HCT116 (cell line): ENCODE measurements at regions not wholly inside any gene's neighbourhood (a gene's known extent, or its start where the extent isn't known, plus 50 kb on each side); places are given as distances from the start of the nearest gene placed in this dataset.

Source experiments
- ATAC-seq: fragments of 200-7000 bp; cut with Tn5 transposase; 2 replicates; pipeline ENCODE4 v1.9.1; 2020; ENCODE audit warnings: mild to moderate bottlenecking, moderate library complexity
- BruUV-seq: library from RNA; stranded (reverse); fragments of 400-500 nt; replicated peaks from 2 replicates; lab custom pipeline; 2021; lab: Mats Ljungman, UMichigan
- CTCF ChIA-PET: fragments of 300-600 bp; sonication (Branson Sonifier 250); formaldehyde crosslinking; loops from one replicate; lab custom pipeline; 2021; ENCODE audit warnings: antibody characterized with exemption; lab: Charles Lee
- POLR2A ChIA-PET: fragments of 300-600, 350-600 bp; sonication (Branson Sonifier 250); formaldehyde crosslinking; loops from one replicate; lab custom pipeline; 2021; ENCODE audit warnings: antibody characterized with exemption; lab: Charles Lee
- RAD21 ChIA-PET, 2 experiments: fragments of 300-600 bp; sonication (Branson Sonifier 250); formaldehyde crosslinking; loops; one replicate each; lab custom pipeline; 2023; ENCODE audit warnings: low total read pairs in 2 of 2; ENCODE audit not compliant: uncharacterized antibody in 2 of 2, unreplicated experiment in 2 of 2, low non-redundant PET in 1 of 2; lab: Charles Lee
- DNase-seq: peaks from one replicate; pipeline ENCODE4 v3.0.0-alpha.2; 2010; ENCODE audit warnings: low read depth, low spot score
- H2AFZ ChIP-seq: fragments of 200-600 bp; shearing (Covaris generic), sonication (generic); 2 replicates; pipeline ENCODE4 v1.6.1; 2017; ENCODE audit warnings: low read depth, mixed run types, mixed read lengths, antibody characterized with exemption, low read length; ENCODE audit not compliant: poor library complexity, severe bottlenecking
- H3K27ac ChIP-seq: 2 replicates; pipeline ENCODE4 v1.5.1; 2012; ENCODE audit warnings: low read depth, low read length
- H3K27me3 ChIP-seq: fragments of 200-600 bp; sonication (generic); 2 replicates; pipeline ENCODE4 v1.6.1; 2016; ENCODE audit warnings: mixed run types, low read length, mixed read lengths; ENCODE audit not compliant: insufficient read depth
- H3K36me3 ChIP-seq, 2 experiments: fragments of 200-500 bp in 1 of 2; fragments of 200-600 bp in 1 of 2; sonication (Bioruptor generic) in 1 of 2; sonication (generic) in 1 of 2; 2 replicates each; pipeline versions ENCODE4 v1.5.1 to v1.6.1; 2014 to 2016; ENCODE audit warnings: low read length in 2 of 2, inconsistent platforms in 1 of 2, mixed read lengths in 1 of 2, mixed run types in 1 of 2; ENCODE audit not compliant: insufficient read depth in 2 of 2, control insufficient read depth in 1 of 2
- H3K4me1 ChIP-seq, 2 experiments: fragments of 200-600 bp in 1 of 2; sonication (generic) in 1 of 2; 2 replicates each; pipeline versions ENCODE4 v1.5.1 to v1.6.1; 2012 to 2017; ENCODE audit warnings: low read length in 2 of 2, inconsistent platforms in 1 of 2, mild to moderate bottlenecking in 1 of 2, mixed read lengths in 1 of 2, mixed run types in 1 of 2, moderate library complexity in 1 of 2; ENCODE audit not compliant: insufficient read depth in 2 of 2, control insufficient read depth in 1 of 2
- H3K4me2 ChIP-seq: fragments of 200-600 bp; sonication (generic); 2 replicates; pipeline ENCODE4 v1.6.1; 2017; ENCODE audit warnings: mixed run types, low read length, mixed read lengths
- H3K4me3 ChIP-seq, 2 experiments: fragments of 200-600 bp in 1 of 2; sonication (generic) in 1 of 2; replicated peaks in 1 of 2; 2 replicates each; pipeline ENCODE4 v1.5.1; 2011 to 2016; ENCODE audit warnings: low read length in 2 of 2, control low read depth in 1 of 2, low read depth in 1 of 2, mild to moderate bottlenecking in 1 of 2, mixed read lengths in 1 of 2, mixed run types in 1 of 2
- H3K79me2 ChIP-seq: fragments of 200-600 bp; sonication (generic); 2 replicates; pipeline ENCODE4 v1.6.1; 2017; ENCODE audit warnings: mild to moderate bottlenecking, mixed run types, low read length, moderate library complexity, mixed read lengths; ENCODE audit not compliant: insufficient read depth
- H3K9ac ChIP-seq: fragments of 200-600 bp; sonication (generic); 2 replicates; pipeline ENCODE4 v1.6.1; 2016; ENCODE audit warnings: low read length, mixed read lengths
- H3K9me2 ChIP-seq: fragments of 200-600 bp; sonication (generic), shearing (Covaris generic); 2 replicates; pipeline ENCODE4 v1.6.1; 2017; ENCODE audit warnings: mixed run types, mild to moderate bottlenecking, moderate library complexity; ENCODE audit not compliant: insufficient read depth
- H3K9me3 ChIP-seq, 2 experiments: fragments of 200-500 bp in 1 of 2; fragments of 200-600 bp in 1 of 2; sonication (Bioruptor generic) in 1 of 2; sonication (generic) in 1 of 2; 2 replicates each; pipeline ENCODE4 v1.6.1; 2014 to 2017; ENCODE audit warnings: low read length in 2 of 2, mixed read lengths in 2 of 2, inconsistent platforms in 1 of 2, low read depth in 1 of 2, mild to moderate bottlenecking in 1 of 2, mixed run types in 1 of 2, moderate library complexity in 1 of 2; ENCODE audit not compliant: control insufficient read depth in 1 of 2, insufficient read depth in 1 of 2
- H4K20me1 ChIP-seq: fragments of 200-600 bp; sonication (generic), shearing (Covaris generic); 2 replicates; pipeline ENCODE4 v1.6.1; 2017; ENCODE audit warnings: mixed run types, mild to moderate bottlenecking, moderate library complexity; ENCODE audit not compliant: insufficient read depth
- ATF3 ChIP-seq: IDR thresholded peaks from 2 replicates; pipeline ENCODE4 v1.6.1; 2012
- CBX3 ChIP-seq: IDR thresholded peaks from 2 replicates; pipeline ENCODE4 v1.6.1; 2012; ENCODE audit warnings: low read depth
- CEBPB ChIP-seq: IDR thresholded peaks from 2 replicates; pipeline ENCODE4 v1.6.1; 2012; ENCODE audit warnings: low read depth
- CTCF ChIP-seq, 3 experiments: fragments of 200-600 bp in 1 of 3; sonication (generic) in 1 of 3; IDR thresholded peaks in 2 of 3; conservative IDR thresholded peaks in 1 of 3; 2 replicates each; pipeline ENCODE4 v1.5.1; 2012 to 2017; ENCODE audit warnings: low read depth in 2 of 3, low read length in 2 of 3, antibody characterized with exemption in 1 of 3, borderline replicate concordance in 1 of 3, control low read depth in 1 of 3, mild to moderate bottlenecking in 1 of 3, mixed read lengths in 1 of 3, mixed run types in 1 of 3, moderate library complexity in 1 of 3; ENCODE audit not compliant: insufficient read depth in 1 of 3
- EZH2 ChIP-seq: fragments of 200-600 bp; sonication (generic); IDR thresholded peaks from 2 replicates; pipeline ENCODE4 v1.6.1; 2017; ENCODE audit warnings: antibody characterized with exemption, mixed run types
- EZH2phosphoT487 ChIP-seq: fragments of 200-600 bp; IDR thresholded peaks from 2 replicates; pipeline ENCODE4 v1.6.1; 2018; ENCODE audit warnings: antibody characterized with exemption, borderline replicate concordance
- FOSL1 ChIP-seq: IDR thresholded peaks from 2 replicates; pipeline ENCODE4 v1.6.1; 2012; ENCODE audit warnings: low read depth
- JUND ChIP-seq: IDR thresholded peaks from 2 replicates; pipeline ENCODE4 v1.6.1; 2012
- MAX ChIP-seq: IDR thresholded peaks from 2 replicates; pipeline ENCODE4 v1.6.1; 2012
- POLR2AphosphoS5 ChIP-seq: IDR thresholded peaks from 2 replicates; pipeline ENCODE4 v1.6.1; 2011; ENCODE audit warnings: mild to moderate bottlenecking, low read depth, low read length, moderate library complexity
- RAD21 ChIP-seq: IDR thresholded peaks from 2 replicates; pipeline ENCODE4 v1.6.1; 2012; ENCODE audit warnings: low read depth, mild to moderate bottlenecking
- REST ChIP-seq: IDR thresholded peaks from 2 replicates; pipeline ENCODE4 v1.6.1; 2012; ENCODE audit warnings: low read depth
- SP1 ChIP-seq: IDR thresholded peaks from 2 replicates; pipeline ENCODE4 v1.6.1; 2012; ENCODE audit warnings: low read depth
- SRF ChIP-seq: IDR thresholded peaks from 2 replicates; pipeline ENCODE4 v1.6.1; 2012; ENCODE audit warnings: low read depth
- TCF7L2 ChIP-seq: IDR thresholded peaks from 2 replicates; pipeline ENCODE4 v1.7.0; 2011; ENCODE audit warnings: borderline replicate concordance, inconsistent platforms; ENCODE audit not compliant: insufficient read depth, insufficient read length; ENCODE audit errors: extremely low read depth
- YY1 ChIP-seq: IDR thresholded peaks from 2 replicates; pipeline ENCODE4 v1.6.1; 2011; ENCODE audit warnings: low read length, low read depth, moderate library complexity, mild to moderate bottlenecking; ENCODE audit not compliant: insufficient replicate concordance; ENCODE audit errors: extremely low read depth
- ZBTB33 ChIP-seq: IDR thresholded peaks from 2 replicates; pipeline ENCODE4 v1.6.1; 2011; ENCODE audit warnings: mild to moderate bottlenecking, low read length, moderate library complexity; ENCODE audit not compliant: insufficient replicate concordance; ENCODE audit errors: extremely low read depth
- ZFX ChIP-seq: fragments of 450-650 bp; IDR thresholded peaks from 2 replicates; pipeline ENCODE4 v1.6.1; 2017
- ZNF274 ChIP-seq: fragments of 200-500 bp; sonication (Bioruptor generic); IDR thresholded peaks from 2 replicates; pipeline ENCODE4 v1.6.1; 2014; ENCODE audit warnings: mild to moderate bottlenecking, low read depth, low read length, inconsistent platforms
- intact Hi-C: fragments of 100-400 bp; cut with micrococcal nuclease; formaldehyde crosslinking; loops from 2 replicates; pipeline ENCODE4 v1.10.0; 2022

- ChIA-PET CTCF (no interaction called here), POLR2A (no interaction called here), RAD21 (no interaction called here)
- intact Hi-C loops = no loop called here
- Histone ChIP-seq H3K9ac (no peak overlapping the region), H2AFZ (no peak overlapping the region), H4K20me1 (no peaks in the 10 kb centered on the region), H3K4me2 (no peak overlapping the region), H3K4me1 (no peaks in the 10 kb centered on the region), H3K9me3 (no peaks in the 10 kb centered on the region), H3K4me3 (no peak overlapping the region), H3K27me3 (no peaks in the 10 kb centered on the region), H3K36me3 (no peaks in the 10 kb centered on the region), H3K9me2 (no peaks in the 10 kb centered on the region), H3K79me2 (no peaks in the 10 kb centered on the region), H3K27ac (no peak overlapping the region)
- TF ChIP-seq CTCF (IDR thresholded peaks at IDR 0.05 in 2 of 3, conservative IDR thresholded peaks at IDR 0.05 in 1 of 3; ENCODE audit: borderline replicate concordance in 1 of 3, insufficient read depth in 1 of 3, low read depth in 2 of 3, low read length in 2 of 3) (no peak), SP1 (no peak), TCF7L2 (no peak), JUND (no peak), ZNF274 (no peak), POLR2AphosphoS5 (no peak), REST (no peak), EZH2phosphoT487 (no peak), YY1 (no peak), MAX (no peak), RAD21 (no peak), CEBPB (no peak), SRF (no peak), CBX3 (no peak), ATF3 (no peak), ZBTB33 (no peak), FOSL1 (no peak), ZFX (no peak), EZH2 (no peak)
- BruUV-seq = no TSS peak
- ATAC-seq (no peak), DNase-seq (no peak)
These were observed 297.9 kb downstream of the RDH14 start for GRCh38 chr2:18262601-18263000.
